AG10803 (cell line): ENCODE measurements at regions not wholly inside any gene's neighbourhood (a gene's known extent, or its start where the extent isn't known, plus 50 kb on each side); places are given as distances from the start of the nearest gene placed in this dataset.

Experiments
- DNase-seq: peaks from one replicate; pipeline ENCODE4 v3.0.0; 2010; ENCODE audit warnings: low read depth
- H3K4me3 ChIP-seq: 2 replicates; pipeline ENCODE4 v1.5.1; 2011; ENCODE audit warnings: mild to moderate bottlenecking, low read length, control low read depth
- TF ChIP-seq, protein P1 (sequence below): conservative IDR thresholded peaks from 2 replicates; pipeline ENCODE4 v1.5.1; 2011; ENCODE audit warnings: mild to moderate bottlenecking, low read length, control low read depth, inconsistent platforms

DNA sequence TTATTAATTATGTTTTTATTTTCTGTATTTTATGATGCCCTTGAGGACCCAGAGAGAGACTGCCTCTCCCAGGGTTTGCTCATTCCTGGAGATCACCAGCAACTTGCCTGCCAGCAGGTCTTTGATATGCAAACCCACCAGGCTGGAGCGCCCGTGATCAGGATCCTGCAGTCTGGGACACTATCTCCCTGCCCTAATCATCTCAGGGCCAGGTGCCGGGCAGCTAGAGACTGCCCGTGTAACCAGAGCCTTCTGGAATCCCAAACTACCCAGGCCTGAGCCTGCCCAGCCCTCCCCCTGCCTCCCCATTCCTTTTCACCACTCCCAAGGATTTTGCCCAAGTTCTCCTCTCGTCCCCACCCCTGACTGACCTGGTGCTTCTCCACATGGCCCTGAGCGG lies 52.2 kb upstream of the B3GAT1 start:
- no peak for DNase-seq
- TF ChIP-seq, protein P1, sequence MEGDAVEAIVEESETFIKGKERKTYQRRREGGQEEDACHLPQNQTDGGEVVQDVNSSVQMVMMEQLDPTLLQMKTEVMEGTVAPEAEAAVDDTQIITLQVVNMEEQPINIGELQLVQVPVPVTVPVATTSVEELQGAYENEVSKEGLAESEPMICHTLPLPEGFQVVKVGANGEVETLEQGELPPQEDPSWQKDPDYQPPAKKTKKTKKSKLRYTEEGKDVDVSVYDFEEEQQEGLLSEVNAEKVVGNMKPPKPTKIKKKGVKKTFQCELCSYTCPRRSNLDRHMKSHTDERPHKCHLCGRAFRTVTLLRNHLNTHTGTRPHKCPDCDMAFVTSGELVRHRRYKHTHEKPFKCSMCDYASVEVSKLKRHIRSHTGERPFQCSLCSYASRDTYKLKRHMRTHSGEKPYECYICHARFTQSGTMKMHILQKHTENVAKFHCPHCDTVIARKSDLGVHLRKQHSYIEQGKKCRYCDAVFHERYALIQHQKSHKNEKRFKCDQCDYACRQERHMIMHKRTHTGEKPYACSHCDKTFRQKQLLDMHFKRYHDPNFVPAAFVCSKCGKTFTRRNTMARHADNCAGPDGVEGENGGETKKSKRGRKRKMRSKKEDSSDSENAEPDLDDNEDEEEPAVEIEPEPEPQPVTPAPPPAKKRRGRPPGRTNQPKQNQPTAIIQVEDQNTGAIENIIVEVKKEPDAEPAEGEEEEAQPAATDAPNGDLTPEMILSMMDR, result no peak
- no peak overlapping the region for H3K4me3 ChIP-seq

- TF ChIP-seq, protein P1, result no peak
- H3K4me3 ChIP-seq, result no peak overlapping the region
- DNase-seq, result no peak
These were observed 51.7 kb upstream of the B3GAT1 start for GRCh38 chr11:134463716-134464115.
